ENCODE measurements at regions not wholly inside any gene's neighbourhood (a gene's known extent, or its start where the extent isn't known, plus 50 kb on each side); places are given as distances from the start of the nearest gene placed in this dataset.
"Not testable (repeated sequence)": the region's sequence is repeated elsewhere in the genome, so short reads cannot be mapped to it uniquely, and the experiment has no call there.

DNA sequence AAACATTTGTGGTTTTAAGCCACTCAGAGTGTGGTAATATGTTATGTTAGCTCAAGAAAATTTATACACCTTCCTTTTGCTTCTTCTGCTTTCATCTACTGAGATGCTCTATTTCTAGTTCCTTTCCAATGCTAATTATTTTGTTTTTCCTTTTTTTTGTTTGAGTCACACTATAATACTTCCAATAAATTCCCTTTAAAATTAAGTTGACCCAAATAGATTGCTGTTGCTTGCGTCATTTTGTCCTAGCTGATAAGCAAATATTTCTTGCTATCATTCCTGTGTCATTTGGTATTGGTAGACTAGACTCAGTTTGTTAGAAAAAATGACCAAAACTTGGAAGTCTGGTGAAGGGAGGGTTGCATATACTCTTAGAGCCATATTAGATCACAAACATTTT, 437.0 kb upstream of the CNTN6 start:
- DNase-seq (ENCODE audit: low spot score) = no peak

DNA sequence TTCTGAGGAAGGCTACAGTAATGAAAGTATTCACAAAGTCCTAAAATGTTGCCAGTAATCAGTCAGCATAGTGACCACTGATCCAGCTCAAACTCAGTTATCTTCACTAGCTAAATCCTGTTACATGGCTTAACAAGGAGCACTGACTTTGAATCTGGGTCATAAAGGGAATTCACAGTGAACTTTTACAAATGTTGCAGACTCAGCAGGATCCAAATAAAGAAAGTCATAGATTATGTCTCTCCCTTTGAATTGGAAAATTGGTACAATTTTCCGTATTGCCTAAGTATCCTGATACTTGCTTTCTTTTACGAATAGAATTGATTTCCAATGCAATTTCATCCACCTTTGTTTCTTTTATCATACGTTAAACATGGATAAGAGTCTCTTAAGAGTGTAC, 431.5 kb upstream of the CNTN6 start:
- DNase-seq (ENCODE audit: low spot score) = no peak

- no peak for DNase-seq (ENCODE audit: low spot score)
These were observed 418.7 kb upstream of the CNTN6 start for GRCh38 chr3:674116-674515.

DNA sequence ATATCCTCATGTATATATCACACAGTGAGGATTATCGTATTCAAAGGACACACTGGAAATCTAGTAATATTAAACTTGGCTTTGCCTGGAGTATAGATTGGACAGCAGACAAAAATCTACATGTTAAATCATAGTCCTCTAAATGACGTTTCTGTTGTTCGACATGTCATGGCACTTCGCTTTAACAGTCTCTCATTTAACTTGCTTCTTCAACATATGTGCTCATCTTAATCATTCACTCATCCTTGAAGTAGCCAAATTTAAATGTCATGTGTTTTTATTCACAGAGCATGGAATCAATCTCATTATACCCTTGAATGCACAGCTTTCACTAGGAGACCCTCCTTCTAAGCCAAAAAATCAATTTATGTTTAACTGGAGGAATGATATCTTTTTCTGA, 417.0 kb upstream of the CNTN6 start:
- DNase-seq (ENCODE audit: low spot score) = no peak

DNA sequence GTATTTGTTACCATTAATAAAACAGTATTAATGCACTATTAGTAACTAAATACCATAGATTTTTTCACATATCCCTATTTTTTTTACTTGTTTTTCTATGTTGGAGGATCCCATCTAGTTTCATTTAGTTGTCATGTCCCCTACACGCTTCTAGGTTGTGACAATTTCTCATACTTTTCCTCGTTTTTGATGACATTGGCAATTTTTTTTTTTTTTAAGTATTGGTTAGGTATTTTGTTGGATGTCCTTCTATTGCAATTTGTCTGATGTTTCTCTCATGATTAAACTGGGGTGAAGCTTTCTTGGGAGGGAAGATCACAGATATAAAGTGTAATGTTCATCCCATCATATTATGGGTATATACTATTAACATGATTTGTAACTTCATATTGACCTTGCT, 409.1 kb upstream of the CNTN6 start:
- DNase-seq (ENCODE audit: low spot score) = no peak

- DNase-seq (ENCODE audit: low spot score) = no peak
These were observed 402.1 kb upstream of the CNTN6 start for GRCh38 chr3:690770-691169.

DNA sequence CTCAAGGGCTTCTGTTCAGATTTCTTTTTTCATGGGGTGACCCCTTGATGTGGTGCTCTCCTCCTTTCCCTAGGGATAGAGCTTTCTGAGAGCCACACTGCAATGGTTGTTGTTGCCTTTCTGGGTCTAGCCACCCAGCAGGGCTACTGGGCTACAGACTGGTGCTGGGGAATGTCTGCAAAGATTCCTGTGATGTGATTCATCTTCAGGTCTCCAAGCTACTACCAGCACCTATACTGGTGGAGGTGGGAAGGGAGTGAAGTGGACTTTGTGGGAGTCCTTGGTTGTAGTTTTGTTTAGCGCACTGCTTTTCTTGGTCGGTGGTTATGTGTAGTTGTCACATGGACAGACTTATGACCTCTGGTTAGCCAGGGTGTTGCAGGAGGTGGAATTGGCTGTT, 392.3 kb upstream of the CNTN6 start:
- no peak for DNase-seq (ENCODE audit: low spot score)

DNA sequence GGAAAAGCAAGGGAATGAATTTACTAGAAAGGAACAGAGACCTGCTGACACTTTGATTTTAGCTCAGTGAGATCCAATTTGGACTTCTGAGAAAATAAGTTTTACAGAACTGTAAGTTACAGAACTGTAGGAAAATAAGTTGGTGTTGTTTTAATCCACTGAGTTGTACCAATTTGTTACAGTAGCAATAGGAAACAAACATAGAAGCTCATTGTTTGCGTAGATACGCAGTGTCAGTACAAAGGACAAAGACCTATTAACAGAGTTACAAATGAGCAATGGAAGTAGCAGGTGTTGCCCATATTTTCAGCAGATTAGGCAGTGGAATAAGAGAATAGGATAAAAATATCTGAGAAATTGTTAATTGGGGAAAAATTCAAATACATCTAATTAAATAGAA, 385.8 kb upstream of the CNTN6 start:
- DNase-seq (ENCODE audit: low spot score) = no peak

DNA sequence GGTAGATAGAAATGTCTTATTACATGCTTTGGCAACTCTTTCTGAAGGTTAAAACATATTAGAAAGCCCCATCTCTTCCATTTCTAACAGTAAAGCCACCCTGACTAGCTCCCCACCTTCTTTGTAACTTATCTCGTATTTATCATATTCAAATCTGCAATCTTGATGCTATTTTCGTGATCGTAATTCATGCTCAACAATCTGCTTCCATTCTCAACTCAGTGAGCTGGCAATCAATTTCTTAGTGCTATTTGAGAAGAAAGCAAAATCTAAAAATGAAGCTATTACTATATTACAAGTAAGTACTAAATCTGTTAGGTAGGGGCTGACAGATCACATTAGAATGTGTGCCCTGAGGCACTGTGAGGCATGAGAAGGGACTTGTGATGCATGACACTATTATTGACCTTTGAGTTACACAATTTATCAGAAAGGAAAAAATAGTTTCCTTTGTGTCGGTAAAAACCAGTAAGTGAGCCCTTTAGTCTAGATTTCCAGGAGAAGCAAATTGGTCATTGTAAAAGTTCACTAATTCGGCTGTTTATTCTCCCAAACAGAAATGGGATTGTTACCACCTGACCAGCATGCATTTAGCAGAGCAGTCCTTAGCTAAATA, 379.7 kb upstream of the CNTN6 start:
- no peak for DNase-seq (ENCODE audit: low spot score)

- no peak for DNase-seq (ENCODE audit: low spot score)
These were observed 378.7 kb upstream of the CNTN6 start for GRCh38 chr3:713947-714620.

DNA sequence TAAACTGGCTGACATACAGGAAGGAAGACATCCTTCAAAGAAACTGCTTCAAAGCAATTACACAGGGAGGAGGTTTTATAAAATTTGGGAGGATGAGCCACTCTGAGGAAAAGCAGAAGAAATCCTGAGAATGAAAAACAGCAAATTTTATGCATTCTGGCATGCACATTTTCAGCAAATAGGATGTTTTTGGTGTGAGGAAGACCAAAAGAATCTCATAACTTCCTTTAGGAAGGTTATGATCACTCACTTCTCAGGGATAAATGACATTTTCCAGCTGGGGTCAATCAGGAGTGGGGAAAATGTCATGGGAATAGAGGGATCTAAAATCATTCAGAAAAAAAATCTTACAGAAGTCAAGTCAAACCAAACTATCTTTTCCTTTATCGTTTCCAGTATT, 371.7 kb upstream of the CNTN6 start:
- DNase-seq (ENCODE audit: low spot score) = no peak

DNA sequence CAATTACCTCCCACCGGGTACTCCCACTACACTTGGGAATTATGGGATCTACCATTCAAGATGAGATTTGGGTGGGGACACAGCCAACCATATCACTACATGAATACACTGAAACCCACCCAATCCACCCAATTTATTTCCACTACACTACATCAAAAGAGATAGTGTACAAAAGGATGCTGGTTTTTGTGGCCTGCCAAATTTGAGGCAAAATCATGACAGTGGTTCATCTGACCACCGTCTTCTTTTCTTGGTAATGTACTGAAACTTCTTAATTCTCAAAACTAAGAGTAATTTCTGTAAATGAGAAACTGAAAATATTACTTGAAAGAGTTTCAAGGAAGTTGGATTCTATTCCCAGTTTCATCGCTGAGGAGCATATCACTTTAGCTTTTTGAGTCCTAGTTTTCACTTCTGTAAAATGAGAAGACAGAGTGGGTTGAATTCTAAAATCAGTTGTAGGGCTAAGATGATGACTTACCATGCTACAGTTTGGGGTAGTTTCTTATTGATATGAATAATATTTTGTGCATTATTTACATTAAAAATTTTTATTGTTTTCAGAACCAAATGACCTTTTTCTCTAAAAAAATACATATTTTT, 360.4 kb upstream of the CNTN6 start:
- no peak for DNase-seq (ENCODE audit: low spot score)

GRCh38 chr3:733313-733712, 359.5 kb upstream of the CNTN6 start:
- no peak for DNase-seq (ENCODE audit: low spot score)

GRCh38 chr3:757711-758110, 335.1 kb upstream of the CNTN6 start:
- no peak for DNase-seq (ENCODE audit: low spot score)

- no peak for DNase-seq (ENCODE audit: low spot score)
These were observed 333.7 kb upstream of the CNTN6 start for GRCh38 chr3:759106-759505.

DNA sequence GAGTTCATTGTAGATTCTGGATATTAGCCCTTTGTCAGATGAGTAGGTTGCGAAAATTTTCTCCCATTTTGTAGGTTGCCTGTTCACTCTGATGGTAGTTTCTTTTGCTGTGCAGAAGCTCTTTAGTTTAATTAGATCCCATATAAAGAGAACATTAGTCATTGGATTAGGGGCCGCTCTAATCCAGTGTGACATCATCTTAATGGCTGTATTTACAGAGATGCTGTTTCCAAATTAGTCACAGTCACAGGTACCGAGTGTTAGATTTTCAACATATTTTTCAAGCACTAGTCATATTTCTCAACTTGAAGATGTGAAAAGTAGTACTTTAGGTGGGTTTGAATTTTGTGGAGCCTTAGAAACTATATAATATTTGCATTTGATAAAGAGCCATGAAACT, 319.4 kb upstream of the CNTN6 start:
- not testable (repeated sequence) for DNase-seq (ENCODE audit: low spot score)

DNA sequence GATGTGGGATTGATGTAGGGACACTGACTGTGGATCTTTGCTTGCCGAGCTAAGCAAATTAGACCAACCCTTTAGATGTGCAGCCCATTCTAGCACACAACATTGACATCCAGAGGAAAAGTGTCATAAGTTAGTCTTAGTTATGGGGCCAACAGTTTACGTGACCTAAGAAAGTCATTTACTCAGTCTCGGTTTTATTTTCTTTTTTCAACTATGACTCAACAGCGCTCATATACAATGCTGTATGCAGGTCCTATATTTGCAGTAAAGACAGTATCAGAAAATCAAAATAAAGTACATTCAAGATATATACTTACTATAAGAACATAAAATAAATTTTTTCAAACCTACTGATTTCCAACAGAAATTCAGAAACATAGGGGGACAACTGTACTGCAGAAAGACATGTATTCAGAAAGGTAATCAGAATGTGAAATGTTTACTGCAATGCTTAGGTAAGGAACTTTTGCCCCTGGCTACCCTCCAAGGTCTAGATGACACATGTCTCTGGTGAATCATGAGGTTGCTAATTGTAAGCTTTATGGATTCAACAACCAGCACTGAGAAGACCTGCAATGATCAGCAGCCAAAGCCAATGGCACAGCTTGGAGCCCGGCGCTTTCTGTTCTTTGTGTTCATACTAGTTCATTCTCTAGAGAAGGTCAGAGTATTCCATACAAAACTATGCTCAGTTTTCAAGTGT, 317.5 kb upstream of the CNTN6 start:
- DNase-seq (ENCODE audit: low spot score) = no peak

DNA sequence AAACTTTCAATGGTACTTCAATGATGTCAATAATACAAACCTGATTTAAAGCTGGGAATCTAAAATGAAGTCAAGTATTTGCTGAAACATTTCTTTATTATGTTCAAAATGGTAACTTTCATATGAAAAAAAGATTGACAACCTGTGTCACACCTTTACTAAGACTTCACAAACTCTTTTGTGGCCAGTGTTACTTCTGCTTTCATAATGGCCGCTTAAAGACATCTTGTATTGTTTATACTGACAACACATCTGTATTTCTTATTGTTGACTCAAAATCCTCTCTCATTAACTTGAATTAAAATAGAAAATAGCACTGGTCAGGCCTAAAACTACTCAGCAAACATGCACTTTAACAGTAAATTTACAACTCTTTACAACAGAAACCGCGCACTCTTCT, 312.3 kb upstream of the CNTN6 start:
- DNase-seq (ENCODE audit: low spot score) = no peak

- DNase-seq (ENCODE audit: low spot score) = no peak
These were observed 301.4 kb upstream of the CNTN6 start for GRCh38 chr3:791442-791841.

DNA sequence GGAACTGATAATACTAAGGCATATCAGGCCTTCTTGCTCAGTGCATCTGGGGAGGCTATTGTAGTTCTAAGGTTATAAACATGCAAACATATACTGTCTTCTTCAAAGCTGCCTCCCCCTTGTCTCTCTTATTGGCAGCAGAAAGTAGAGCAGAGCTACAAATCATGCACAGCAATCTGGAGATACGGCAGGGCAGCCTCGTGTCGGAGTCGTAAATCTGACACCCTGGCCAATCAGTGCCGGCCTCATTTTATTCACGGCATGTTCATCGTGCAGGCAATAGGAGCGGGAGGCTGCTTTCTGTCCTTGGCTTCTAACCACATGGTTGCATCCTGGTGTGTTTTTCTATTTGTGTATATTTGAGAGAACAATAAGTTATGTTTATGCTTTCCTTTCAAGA, 300.2 kb upstream of the CNTN6 start:
- no peak for DNase-seq (ENCODE audit: low spot score)

GRCh38 chr3:804211-804610, 288.6 kb upstream of the CNTN6 start:
- no peak for DNase-seq (ENCODE audit: low spot score)

DNA sequence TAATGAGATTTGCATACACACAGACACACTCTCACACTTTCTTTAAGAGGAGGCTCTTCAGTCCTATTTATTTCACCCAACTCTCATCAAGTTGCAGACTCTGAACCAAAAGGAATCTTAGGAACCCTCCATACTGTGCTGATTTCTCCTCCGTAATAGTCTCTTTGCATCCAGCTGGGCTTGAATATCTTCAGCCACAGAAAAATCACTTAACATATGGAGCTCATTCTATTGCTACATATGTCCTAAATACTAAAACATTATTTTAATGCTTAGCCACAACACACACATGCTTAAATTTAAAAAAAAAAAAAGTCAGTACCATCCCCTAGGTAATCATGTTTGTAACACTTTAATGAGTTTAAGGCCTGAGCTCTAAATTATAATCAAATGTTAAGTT, 287.5 kb upstream of the CNTN6 start:
- DNase-seq (ENCODE audit: low spot score) = no peak

GRCh38 chr3:806006-806405, 286.8 kb upstream of the CNTN6 start:
- no peak for DNase-seq (ENCODE audit: low spot score)

Measured in HT-29 (cell line).